GM12873 (cell line): ENCODE measurements at regions not wholly inside any gene's neighbourhood (a gene's known extent, or its start where the extent isn't known, plus 50 kb on each side); places are given as distances from the start of the nearest gene placed in this dataset.

ENCODE experiments used
- CTCF ChIP-seq: IDR thresholded peaks from 2 replicates; pipeline ENCODE4 v1.5.1; 2012; ENCODE audit warnings: low read depth, mild to moderate bottlenecking, moderate library complexity, low read length, control low read depth; ENCODE audit not compliant: insufficient read depth; ENCODE audit errors: missing control alignments

GRCh38 chr12:92208613-92209121 lies 63.0 kb upstream of the BTG1 start:
- no peak for TF ChIP-seq CTCF

GRCh38 chr12:92206596-92206995 lies 61.0 kb upstream of the BTG1 start:
- no peak for TF ChIP-seq CTCF

GRCh38 chr12:92206011-92206410 lies 60.4 kb upstream of the BTG1 start:
- TF ChIP-seq CTCF: no peak

- TF ChIP-seq CTCF: no peak
Observed at GRCh38 chr12:92199819-92200576, 54.4 kb upstream of the BTG1 start.

GRCh38 chr12:92197815-92198214 lies 52.2 kb upstream of the BTG1 start:
- TF ChIP-seq CTCF: no peak

GRCh38 chr12:92196368-92196767 lies 50.7 kb upstream of the BTG1 start:
- no peak for TF ChIP-seq CTCF
